HepG2 (cell line): ENCODE measurements at regions not wholly inside any gene's neighbourhood (a gene's known extent, or its start where the extent isn't known, plus 50 kb on each side); places are given as distances from the start of the nearest gene placed in this dataset.

Experiments
- ATAC-seq: fragments of 200-7000 bp; cut with Tn5 transposase; 3 replicates; pipeline ENCODE4 v1.9.1; 2020; ENCODE audit warnings: mild to moderate bottlenecking, moderate library complexity
- BruUV-seq: library from RNA; stranded (reverse); fragments of 400-500 nt; replicated peaks from 2 replicates; lab custom pipeline; 2021; lab: Mats Ljungman, UMichigan
- CTCF ChIA-PET: fragments of 300-600 bp; formaldehyde crosslinking; extraction: SDS; loops from one replicate; lab custom pipeline; 2021; ENCODE audit warnings: low total read pairs, inconsistent platforms, low intra/inter-chr PET ratio; lab: Yijun Ruan, JAX
- POLR2A ChIA-PET: fragments of 350-600 bp; sonication (Branson Sonifier 250); formaldehyde crosslinking; loops from one replicate; lab custom pipeline; 2020; ENCODE audit warnings: antibody characterized with exemption, inconsistent platforms; lab: Yijun Ruan, JAX
- DNase-seq: peaks from one replicate; pipeline ENCODE4 v3.0.0-alpha.2; 2015; ENCODE audit warnings: low spot score
- FAIRE-seq: peaks from 3 replicates; lab custom pipeline; 2011; peaks lifted over from hg19 to GRCh38; lab: Jason Lieb, UNC
- H2AFZ ChIP-seq: one replicate; pipeline ENCODE4 v1.6.1; 2011; ENCODE audit warnings: low read length, inconsistent platforms
- H3K27ac ChIP-seq: fragments of 300-600 bp; 3 replicates; pipeline ENCODE4 v1.8.0; 2011; ENCODE audit warnings: mixed run types, mild to moderate bottlenecking, mixed read lengths, low read length, inconsistent platforms; ENCODE audit not compliant: insufficient read depth; ENCODE audit errors: extremely low read length
- H3K27me3 ChIP-seq, 2 experiments: fragments of 200-600 bp in 1 of 2; 2 replicates in 1 of 2; 3 replicates in 1 of 2; pipeline versions ENCODE4 v1.6.0 to v1.8.0; 2011; ENCODE audit warnings: low read length in 2 of 2, mild to moderate bottlenecking in 2 of 2, moderate library complexity in 2 of 2, inconsistent platforms in 1 of 2; ENCODE audit not compliant: insufficient read depth in 2 of 2, control insufficient read depth in 1 of 2
- H3K36me3 ChIP-seq, 2 experiments: fragments of 200-600 bp in 1 of 2; replicated peaks in 1 of 2; 2 replicates in 1 of 2; 3 replicates in 1 of 2; pipeline versions ENCODE4 v1.5.1 to v1.8.0; 2011; ENCODE audit warnings: low read length in 2 of 2, inconsistent platforms in 1 of 2; ENCODE audit not compliant: insufficient read depth in 2 of 2, control insufficient read depth in 1 of 2
- H3K4me1 ChIP-seq: 2 replicates; pipeline ENCODE4 v1.5.1; 2012; ENCODE audit warnings: low read length, inconsistent platforms; ENCODE audit not compliant: insufficient read depth
- H3K4me2 ChIP-seq: 2 replicates; pipeline ENCODE4 v1.6.0; 2011; ENCODE audit warnings: low read depth, low read length, inconsistent platforms
- H3K4me3 ChIP-seq, 3 experiments: fragments of 200-600 bp in 1 of 3; sonication (generic), shearing (Covaris generic) in 1 of 3; replicated peaks in 1 of 3; 2 replicates each; pipeline ENCODE4 v1.5.1; 2011 to 2016; ENCODE audit warnings: low read length in 3 of 3, inconsistent platforms in 2 of 3, low read depth in 2 of 3, mild to moderate bottlenecking in 2 of 3, control low read depth in 1 of 3, mixed read lengths in 1 of 3; ENCODE audit not compliant: insufficient read depth in 1 of 3
- H3K79me2 ChIP-seq: one replicate; pipeline ENCODE4 v1.6.1; 2011; ENCODE audit warnings: low read length, inconsistent platforms; ENCODE audit not compliant: insufficient read depth
- H3K9ac ChIP-seq: 2 replicates; pipeline ENCODE4 v1.6.0; 2011; ENCODE audit warnings: mild to moderate bottlenecking, low read depth, low read length, inconsistent platforms; ENCODE audit not compliant: insufficient read depth
- H3K9me3 ChIP-seq: 2 replicates; pipeline ENCODE4 v1.5.1; 2012; ENCODE audit warnings: mild to moderate bottlenecking, low read length
- H4K20me1 ChIP-seq: 2 replicates; pipeline ENCODE4 v1.6.0; 2011; ENCODE audit warnings: inconsistent platforms, mild to moderate bottlenecking, low read length, moderate library complexity; ENCODE audit not compliant: insufficient read depth
- ELF1 ChIP-seq: sonication (generic); formaldehyde crosslinking; IDR thresholded peaks from 2 replicates; pipeline ENCODE4 v1.4.0; 2020; ENCODE audit warnings: missing genetic modification reagents
- NCOR1 ChIP-seq: fragments of 200-600 bp; sonication (generic); IDR thresholded peaks from 2 replicates; pipeline ENCODE4 v1.7.0; 2017; ENCODE audit warnings: antibody characterized with exemption, low read length, borderline replicate concordance
- PHB2 ChIP-seq: fragments of 450-650 bp; IDR thresholded peaks from 2 replicates; pipeline ENCODE4 v1.6.1; 2018; ENCODE audit not compliant: partially characterized antibody
- SP140L ChIP-seq: sonication (generic); formaldehyde crosslinking; IDR thresholded peaks from 2 replicates; pipeline ENCODE4 v1.4.0; 2020; ENCODE audit warnings: missing genetic modification reagents, borderline replicate concordance
- TBP ChIP-seq: sonication (generic); formaldehyde crosslinking; IDR thresholded peaks from 2 replicates; pipeline ENCODE4 v1.5.0; 2020; ENCODE audit warnings: missing genetic modification reagents
- ZFP82 ChIP-seq: sonication (generic); formaldehyde crosslinking; IDR thresholded peaks from 2 replicates; pipeline ENCODE4 v1.5.1; 2020; ENCODE audit warnings: mild to moderate bottlenecking, missing genetic modification reagents, borderline replicate concordance
- ZNF263 ChIP-seq: sonication (generic); formaldehyde crosslinking; IDR thresholded peaks from 2 replicates; pipeline ENCODE4 v1.4.0; 2020; ENCODE audit warnings: missing genetic modification reagents
- ZNF329 ChIP-seq: sonication (generic); formaldehyde crosslinking; IDR thresholded peaks from 2 replicates; pipeline ENCODE4 v1.9.0; 2021; ENCODE audit warnings: low read depth, mild to moderate bottlenecking, missing genetic modification reagents
- ZNF605 ChIP-seq: sonication (generic); formaldehyde crosslinking; IDR thresholded peaks from 2 replicates; pipeline ENCODE4 v1.8.0; 2022; ENCODE audit warnings: mild to moderate bottlenecking, missing genetic modification reagents
- WGBS: methylation state at CpG from one replicate; pipeline ENCODE4 v1.1.6; 2017; ENCODE audit warnings: low lambda C conversion rate; 5-methylcytosine and 5-hydroxymethylcytosine counted together
- in situ Hi-C: cut with HindIII; loops from 2 replicates; pipeline ENCODE4 v1.10.0; 2017; ENCODE audit warnings: low pct_unique_long_range_greater_than_20kb; ENCODE audit not compliant: extremely low pct_ligation_motif_present
- intact Hi-C: fragments of 100-400 bp; cut with micrococcal nuclease; formaldehyde crosslinking; loops from one replicate; pipeline ENCODE4 v1.10.0; 2022; ENCODE audit not compliant: unreplicated experiment
- TF ChIP-seq, protein P1 (sequence below): sonication (generic); formaldehyde crosslinking; IDR thresholded peaks from 2 replicates; pipeline ENCODE4 v1.8.1; 2023; ENCODE audit warnings: mild to moderate bottlenecking, moderate library complexity, missing genetic modification reagents
- TF ChIP-seq, protein P2 (sequence below), 2 experiments: sonication (generic) in 1 of 2; formaldehyde crosslinking in 1 of 2; IDR thresholded peaks; 2 replicates each; pipeline versions ENCODE4 v1.5.1 to v1.6.1; 2011 to 2020; ENCODE audit warnings: borderline replicate concordance in 1 of 2, low read depth in 1 of 2, low read length in 1 of 2, mild to moderate bottlenecking in 1 of 2, missing genetic modification reagents in 1 of 2, moderate library complexity in 1 of 2
- TF ChIP-seq, protein P3 (sequence below), 2 experiments: sonication (generic) in 1 of 2; formaldehyde crosslinking in 1 of 2; IDR thresholded peaks; 2 replicates each; pipeline versions ENCODE4 v1.4.0 to v1.6.1; 2018 to 2020; ENCODE audit warnings: missing genetic modification reagents in 2 of 2, borderline replicate concordance in 1 of 2, low read depth in 1 of 2, mild to moderate bottlenecking in 1 of 2, missing biosample characterization in 1 of 2

DNA sequence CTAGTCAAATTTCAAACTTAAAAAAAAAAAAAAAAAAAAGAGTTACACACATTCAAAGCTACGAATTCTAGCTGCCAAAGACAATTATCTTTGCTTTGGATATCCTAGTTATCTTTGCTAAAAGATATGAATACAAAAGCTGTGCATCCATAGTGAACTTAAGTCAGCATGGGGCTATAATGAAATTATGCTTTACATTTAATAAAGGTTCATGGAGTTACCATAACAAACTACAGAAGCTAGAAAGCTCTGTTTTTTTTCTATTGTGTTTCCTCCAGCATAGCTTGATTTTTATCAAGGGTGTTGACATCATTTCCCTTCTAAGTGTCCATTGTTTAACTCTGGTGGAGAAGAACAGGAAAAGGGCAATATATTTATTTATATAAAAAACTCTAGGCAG is 234.1 kb downstream of the ANKRD50 start:
- DNase-seq (no peak), FAIRE-seq (no peak), ATAC-seq (no peak)
- no peak for TF ChIP-seq NCOR1
- TF ChIP-seq ZNF605 (CRISPR knock-in tag): no peak
- no peak for TF ChIP-seq SP140L (CRISPR knock-in tag)
- TF ChIP-seq ELF1 (CRISPR knock-in tag): no peak
- TF ChIP-seq, protein P1, sequence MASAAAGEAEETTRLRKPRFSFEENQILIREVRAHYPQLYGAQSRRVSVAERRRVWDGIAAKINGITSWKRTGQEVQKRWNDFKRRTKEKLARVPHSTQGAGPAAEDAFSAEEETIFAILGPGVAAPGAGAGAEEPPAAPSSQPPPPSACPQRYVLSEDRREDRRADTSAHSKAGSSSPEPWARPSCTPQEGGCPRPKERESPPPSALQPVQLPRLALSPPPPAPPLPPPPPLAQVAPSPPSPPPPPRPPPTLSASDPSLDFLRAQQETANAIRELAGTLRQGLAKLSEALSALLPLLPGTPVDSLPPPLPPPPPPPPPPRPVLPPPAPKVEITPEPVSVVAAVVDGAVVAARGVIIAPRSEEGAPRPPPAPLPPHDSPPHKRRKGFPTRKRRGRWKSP (CRISPR knock-in tag): no peak
- TF ChIP-seq ZNF263 (CRISPR knock-in tag): no peak
- TF ChIP-seq, protein P2, sequence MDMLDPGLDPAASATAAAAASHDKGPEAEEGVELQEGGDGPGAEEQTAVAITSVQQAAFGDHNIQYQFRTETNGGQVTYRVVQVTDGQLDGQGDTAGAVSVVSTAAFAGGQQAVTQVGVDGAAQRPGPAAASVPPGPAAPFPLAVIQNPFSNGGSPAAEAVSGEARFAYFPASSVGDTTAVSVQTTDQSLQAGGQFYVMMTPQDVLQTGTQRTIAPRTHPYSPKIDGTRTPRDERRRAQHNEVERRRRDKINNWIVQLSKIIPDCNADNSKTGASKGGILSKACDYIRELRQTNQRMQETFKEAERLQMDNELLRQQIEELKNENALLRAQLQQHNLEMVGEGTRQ (IDR thresholded peaks at IDR 0.05; ENCODE audit: low read depth, low read length): no peak
- TF ChIP-seq, protein P2 (CRISPR knock-in tag; IDR thresholded peaks at IDR 0.05; ENCODE audit: borderline replicate concordance): no peak
- TF ChIP-seq, protein P3, sequence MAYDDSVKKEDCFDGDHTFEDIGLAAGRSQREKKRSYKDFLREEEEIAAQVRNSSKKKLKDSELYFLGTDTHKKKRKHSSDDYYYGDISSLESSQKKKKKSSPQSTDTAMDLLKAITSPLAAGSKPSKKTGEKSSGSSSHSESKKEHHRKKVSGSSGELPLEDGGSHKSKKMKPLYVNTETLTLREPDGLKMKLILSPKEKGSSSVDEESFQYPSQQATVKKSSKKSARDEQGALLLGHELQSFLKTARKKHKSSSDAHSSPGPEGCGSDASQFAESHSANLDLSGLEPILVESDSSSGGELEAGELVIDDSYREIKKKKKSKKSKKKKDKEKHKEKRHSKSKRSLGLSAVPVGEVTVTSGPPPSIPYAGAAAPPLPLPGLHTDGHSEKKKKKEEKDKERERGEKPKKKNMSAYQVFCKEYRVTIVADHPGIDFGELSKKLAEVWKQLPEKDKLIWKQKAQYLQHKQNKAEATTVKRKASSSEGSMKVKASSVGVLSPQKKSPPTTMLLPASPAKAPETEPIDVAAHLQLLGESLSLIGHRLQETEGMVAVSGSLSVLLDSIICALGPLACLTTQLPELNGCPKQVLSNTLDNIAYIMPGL (CRISPR knock-in tag; IDR thresholded peaks at IDR 0.05; ENCODE audit: borderline replicate concordance in 1 of 2, low read depth in 1 of 2): no peak
- TF ChIP-seq PHB2: no peak
- TF ChIP-seq TBP (CRISPR knock-in tag): no peak
- TF ChIP-seq ZNF329 (CRISPR knock-in tag): no peak
- no peak for TF ChIP-seq ZFP82 (CRISPR knock-in tag)
- Histone ChIP-seq H3K4me2 (no peak overlapping the region), H3K9me3 (no peaks in the 10 kb centered on the region), H3K79me2 (no peaks in the 10 kb centered on the region), H2AFZ (no peak overlapping the region), H3K4me1 (no peaks in the 10 kb centered on the region; the same call in 1 of the 2 replicates), H3K27me3 (no peaks in the 10 kb centered on the region), H3K9ac (no peak overlapping the region), H4K20me1 (no peaks in the 10 kb centered on the region), H3K4me3 (no peak overlapping the region), H3K27ac (no peak overlapping the region), H3K36me3 (no peaks in the 10 kb centered on the region)
- in situ Hi-C loops (no loop called here), intact Hi-C loops (no loop called here)
- POLR2A ChIA-PET: no interaction called here
- WGBS: 3% methylated on average over 1 of the region's 1 CpG
- no TSS peak for BruUV-seq
- CTCF ChIA-PET: no interaction called here
